Stimulated activated CD8-positive, alpha-beta memory T cell treated with anti-CD3 and anti-CD28 coated beads, Interleukin-15, amount 100 ng/mL, for 48 hours (primary cell): ENCODE measurements at regions not wholly inside any gene's neighbourhood (a gene's known extent, or its start where the extent isn't known, plus 50 kb on each side); places are given as distances from the start of the nearest gene placed in this dataset.

Experiments
- DNase-seq, 2 donors: peaks; one replicate each; pipeline ENCODE4 v3.0.0-alpha.2; 2020; ENCODE audit warnings: low read depth in 2 of 2

GRCh38 chr4:107318078-107318477, 282.0 kb upstream of the DKK2 start:
- no peak for DNase-seq

GRCh38 chr4:107317611-107318010, 281.5 kb upstream of the DKK2 start:
- DNase-seq, result no peak

- DNase-seq, result no peak
Measured at GRCh38 chr4:107315584-107315983, 279.5 kb upstream of the DKK2 start.

GRCh38 chr4:107314156-107314555, 278.0 kb upstream of the DKK2 start:
- DNase-seq, result no peak

- no peak for DNase-seq
Measured at GRCh38 chr4:107312366-107312765, 276.3 kb upstream of the DKK2 start.

GRCh38 chr4:107304699-107305286, 268.7 kb upstream of the DKK2 start:
- no peak for DNase-seq

- DNase-seq, result no peak
Measured at GRCh38 chr4:107299646-107300045, 263.5 kb upstream of the DKK2 start.

GRCh38 chr4:107292979-107293378, 256.9 kb upstream of the DKK2 start:
- no peak for DNase-seq

- DNase-seq, result no peak
Measured at GRCh38 chr4:107283587-107284559, 247.8 kb upstream of the DKK2 start.

GRCh38 chr4:107279733-107280132, 243.6 kb upstream of the DKK2 start:
- DNase-seq, result no peak

- DNase-seq, result no peak
Measured at GRCh38 chr4:107278791-107279483, 242.8 kb upstream of the DKK2 start.

- DNase-seq, result no peak
Measured at GRCh38 chr4:107276052-107276451, 239.9 kb upstream of the DKK2 start.

GRCh38 chr4:107275225-107275624, 239.1 kb upstream of the DKK2 start:
- no peak for DNase-seq

- no peak for DNase-seq
Measured at GRCh38 chr4:107270614-107271013, 234.5 kb upstream of the DKK2 start.

- no peak for DNase-seq
Measured at GRCh38 chr4:107269175-107269574, 233.1 kb upstream of the DKK2 start.

- no peak for DNase-seq
Measured at GRCh38 chr4:107265859-107266258, 229.7 kb upstream of the DKK2 start.

- DNase-seq, result no peak
Measured at GRCh38 chr4:107261241-107261874, 225.2 kb upstream of the DKK2 start.

GRCh38 chr4:107258359-107258758, 222.2 kb upstream of the DKK2 start:
- DNase-seq, result no peak

- DNase-seq, result no peak
Measured at GRCh38 chr4:107255596-107255995, 219.5 kb upstream of the DKK2 start.

GRCh38 chr4:107255114-107255513, 219.0 kb upstream of the DKK2 start:
- no peak for DNase-seq

- DNase-seq, result no peak
Measured at GRCh38 chr4:107253579-107254068, 217.5 kb upstream of the DKK2 start.

GRCh38 chr4:107253090-107253489, 217.0 kb upstream of the DKK2 start:
- DNase-seq, result no peak
